SK-N-SH (cell line): ENCODE measurements at regions not wholly inside any gene's neighbourhood (a gene's known extent, or its start where the extent isn't known, plus 50 kb on each side); places are given as distances from the start of the nearest gene placed in this dataset.

Experiments used
- GABPA ChIP-seq: IDR thresholded peaks from 2 replicates; pipeline ENCODE4 v1.4.0; 2012; ENCODE audit warnings: low read depth, mild to moderate bottlenecking
- MEF2A ChIP-seq: IDR thresholded peaks from 2 replicates; pipeline ENCODE4 v1.4.0; 2012; ENCODE audit warnings: low read depth, borderline replicate concordance
- NFIC ChIP-seq: IDR thresholded peaks from 2 replicates; pipeline ENCODE4 v1.4.0; 2012; ENCODE audit warnings: borderline replicate concordance
- TAF1 ChIP-seq: IDR thresholded peaks from 2 replicates; pipeline ENCODE4 v1.6.1; 2012; ENCODE audit warnings: low read depth, mild to moderate bottlenecking, low read length, moderate library complexity, borderline replicate concordance
- TCF12 ChIP-seq: IDR thresholded peaks from 2 replicates; pipeline ENCODE4 v1.4.0; 2012
- YY1 ChIP-seq: IDR thresholded peaks from 2 replicates; pipeline ENCODE4 v1.4.0; 2012; ENCODE audit warnings: low read depth, mild to moderate bottlenecking
- TF ChIP-seq, protein P1 (sequence below): IDR thresholded peaks from 2 replicates; pipeline ENCODE4 v1.4.0; 2012; ENCODE audit warnings: low read depth, borderline replicate concordance
- TF ChIP-seq, protein P2 (sequence below): fragments of 200-600 bp; sonication (generic); IDR thresholded peaks from 2 replicates; pipeline ENCODE4 v1.6.1; 2017; ENCODE audit warnings: antibody characterized with exemption, mild to moderate bottlenecking, moderate library complexity
- TF ChIP-seq, protein P3 (sequence below): IDR thresholded peaks from 2 replicates; pipeline ENCODE4 v1.6.1; 2012; ENCODE audit warnings: mild to moderate bottlenecking, low read depth, low read length, moderate library complexity

- TF ChIP-seq MEF2A (no peak), YY1 (no peak), GABPA (no peak), TAF1 (no peak), NFIC (no peak), TCF12 (no peak)
- TF ChIP-seq, protein P1, sequence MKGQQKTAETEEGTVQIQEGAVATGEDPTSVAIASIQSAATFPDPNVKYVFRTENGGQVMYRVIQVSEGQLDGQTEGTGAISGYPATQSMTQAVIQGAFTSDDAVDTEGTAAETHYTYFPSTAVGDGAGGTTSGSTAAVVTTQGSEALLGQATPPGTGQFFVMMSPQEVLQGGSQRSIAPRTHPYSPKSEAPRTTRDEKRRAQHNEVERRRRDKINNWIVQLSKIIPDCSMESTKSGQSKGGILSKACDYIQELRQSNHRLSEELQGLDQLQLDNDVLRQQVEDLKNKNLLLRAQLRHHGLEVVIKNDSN = no peak
- TF ChIP-seq, protein P2, sequence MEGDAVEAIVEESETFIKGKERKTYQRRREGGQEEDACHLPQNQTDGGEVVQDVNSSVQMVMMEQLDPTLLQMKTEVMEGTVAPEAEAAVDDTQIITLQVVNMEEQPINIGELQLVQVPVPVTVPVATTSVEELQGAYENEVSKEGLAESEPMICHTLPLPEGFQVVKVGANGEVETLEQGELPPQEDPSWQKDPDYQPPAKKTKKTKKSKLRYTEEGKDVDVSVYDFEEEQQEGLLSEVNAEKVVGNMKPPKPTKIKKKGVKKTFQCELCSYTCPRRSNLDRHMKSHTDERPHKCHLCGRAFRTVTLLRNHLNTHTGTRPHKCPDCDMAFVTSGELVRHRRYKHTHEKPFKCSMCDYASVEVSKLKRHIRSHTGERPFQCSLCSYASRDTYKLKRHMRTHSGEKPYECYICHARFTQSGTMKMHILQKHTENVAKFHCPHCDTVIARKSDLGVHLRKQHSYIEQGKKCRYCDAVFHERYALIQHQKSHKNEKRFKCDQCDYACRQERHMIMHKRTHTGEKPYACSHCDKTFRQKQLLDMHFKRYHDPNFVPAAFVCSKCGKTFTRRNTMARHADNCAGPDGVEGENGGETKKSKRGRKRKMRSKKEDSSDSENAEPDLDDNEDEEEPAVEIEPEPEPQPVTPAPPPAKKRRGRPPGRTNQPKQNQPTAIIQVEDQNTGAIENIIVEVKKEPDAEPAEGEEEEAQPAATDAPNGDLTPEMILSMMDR = no peak
- TF ChIP-seq, protein P3, sequence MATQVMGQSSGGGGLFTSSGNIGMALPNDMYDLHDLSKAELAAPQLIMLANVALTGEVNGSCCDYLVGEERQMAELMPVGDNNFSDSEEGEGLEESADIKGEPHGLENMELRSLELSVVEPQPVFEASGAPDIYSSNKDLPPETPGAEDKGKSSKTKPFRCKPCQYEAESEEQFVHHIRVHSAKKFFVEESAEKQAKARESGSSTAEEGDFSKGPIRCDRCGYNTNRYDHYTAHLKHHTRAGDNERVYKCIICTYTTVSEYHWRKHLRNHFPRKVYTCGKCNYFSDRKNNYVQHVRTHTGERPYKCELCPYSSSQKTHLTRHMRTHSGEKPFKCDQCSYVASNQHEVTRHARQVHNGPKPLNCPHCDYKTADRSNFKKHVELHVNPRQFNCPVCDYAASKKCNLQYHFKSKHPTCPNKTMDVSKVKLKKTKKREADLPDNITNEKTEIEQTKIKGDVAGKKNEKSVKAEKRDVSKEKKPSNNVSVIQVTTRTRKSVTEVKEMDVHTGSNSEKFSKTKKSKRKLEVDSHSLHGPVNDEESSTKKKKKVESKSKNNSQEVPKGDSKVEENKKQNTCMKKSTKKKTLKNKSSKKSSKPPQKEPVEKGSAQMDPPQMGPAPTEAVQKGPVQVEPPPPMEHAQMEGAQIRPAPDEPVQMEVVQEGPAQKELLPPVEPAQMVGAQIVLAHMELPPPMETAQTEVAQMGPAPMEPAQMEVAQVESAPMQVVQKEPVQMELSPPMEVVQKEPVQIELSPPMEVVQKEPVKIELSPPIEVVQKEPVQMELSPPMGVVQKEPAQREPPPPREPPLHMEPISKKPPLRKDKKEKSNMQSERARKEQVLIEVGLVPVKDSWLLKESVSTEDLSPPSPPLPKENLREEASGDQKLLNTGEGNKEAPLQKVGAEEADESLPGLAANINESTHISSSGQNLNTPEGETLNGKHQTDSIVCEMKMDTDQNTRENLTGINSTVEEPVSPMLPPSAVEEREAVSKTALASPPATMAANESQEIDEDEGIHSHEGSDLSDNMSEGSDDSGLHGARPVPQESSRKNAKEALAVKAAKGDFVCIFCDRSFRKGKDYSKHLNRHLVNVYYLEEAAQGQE = no peak
Observed at GRCh38 chr2:182543741-182544525, 117.1 kb upstream of the PDE1A start.
